ENCODE measurements at regions not wholly inside any gene's neighbourhood (a gene's known extent, or its start where the extent isn't known, plus 50 kb on each side); places are given as distances from the start of the nearest gene placed in this dataset.

GRCh38 chr15:35229085-35229484 is 144.0 kb upstream of the NANOGP8 start:
- Histone ChIP-seq H3K36me3 (ENCODE audit: insufficient read depth in 1 of 2, low read depth in 1 of 2) (no peaks in the 10 kb centered on the region), H3K9me3 (peaks cover 3% of the 10 kb centered on the region), H3K27me3 (ENCODE audit: insufficient read depth in 3 of 3, low read length in 2 of 3) (peaks cover 0 to 3% (median 0%) of the 10 kb centered on the region in 3 donors), H3K4me1 (no peaks in the 10 kb centered on the region), H3K4me3 (no peak overlapping the region), H3K27ac (no peak overlapping the region)
- TF ChIP-seq CTCF (IDR thresholded peaks at IDR 0.05): no peak
- 89 to 92% (median 89%) methylated on average over 3 of the region's 3 CpGs for WGBS, 3 donors
- intact Hi-C loops (cut with DNase I): no loop called here
- ATAC-seq (no peak), DNase-seq (no peak)

GRCh38 chr15:35218215-35218614 is 133.1 kb upstream of the NANOGP8 start:
- Histone ChIP-seq H3K9me3 (no peaks in the 10 kb centered on the region), H3K27ac (no peak overlapping the region), H3K27me3 (ENCODE audit: insufficient read depth in 3 of 3, low read length in 2 of 3) (no peaks in the 10 kb centered on the region), H3K4me3 (no peak overlapping the region), H3K4me1 (no peaks in the 10 kb centered on the region), H3K36me3 (ENCODE audit: insufficient read depth in 1 of 2, low read depth in 1 of 2) (no peaks in the 10 kb centered on the region)
- TF ChIP-seq CTCF (IDR thresholded peaks at IDR 0.05): no peak
- DNase-seq (no peak), ATAC-seq (no peak)
- WGBS, 3 donors: 81 to 93% (median 86%) methylated on average over 1 of the region's 1 CpG
- intact Hi-C loops (cut with DNase I): no loop called here

GRCh38 chr15:35215093-35215492 is 130.0 kb upstream of the NANOGP8 start:
- H3K27me3 ChIP-seq (ENCODE audit: insufficient read depth in 3 of 3, low read length in 2 of 3): no peaks in the 10 kb centered on the region
- H3K4me1 ChIP-seq: no peaks in the 10 kb centered on the region
- DNase-seq: no peak
- no peak overlapping the region for H3K4me3 ChIP-seq
- no peak for ATAC-seq
- intact Hi-C loops (cut with DNase I): no loop called here
- H3K27ac ChIP-seq: no peak overlapping the region
- no peaks in the 10 kb centered on the region for H3K9me3 ChIP-seq
- no peaks in the 10 kb centered on the region for H3K36me3 ChIP-seq (ENCODE audit: insufficient read depth in 1 of 2, low read depth in 1 of 2)
- TF ChIP-seq CTCF (IDR thresholded peaks at IDR 0.05): no peak

- DNase-seq (no peak), ATAC-seq (peak in 2 of 4 donors; percentile 61 to 62)
- H3K9me3 ChIP-seq: no peaks in the 10 kb centered on the region
- no peak for TF ChIP-seq CTCF (IDR thresholded peaks at IDR 0.05)
- no peak overlapping the region for H3K4me3 ChIP-seq
- intact Hi-C loops (cut with DNase I): no loop called here
- H3K36me3 ChIP-seq (ENCODE audit: insufficient read depth in 1 of 2, low read depth in 1 of 2): no peaks in the 10 kb centered on the region
- H3K27ac ChIP-seq: no peak overlapping the region
- H3K27me3 ChIP-seq (ENCODE audit: insufficient read depth in 3 of 3, low read length in 2 of 3): no peaks in the 10 kb centered on the region
- H3K4me1 ChIP-seq: no peaks in the 10 kb centered on the region
These were observed 126.3 kb upstream of the NANOGP8 start for GRCh38 chr15:35211240-35211902.

- 36 to 47% (median 41%) methylated on average over 2 of the region's 2 CpGs for WGBS, 3 donors
- no peak for TF ChIP-seq CTCF (IDR thresholded peaks at IDR 0.05)
- Histone ChIP-seq H3K4me3 (no peak overlapping the region), H3K27ac (no peak overlapping the region), H3K9me3 (no peaks in the 10 kb centered on the region), H3K27me3 (ENCODE audit: insufficient read depth in 3 of 3, low read length in 2 of 3) (no peaks in the 10 kb centered on the region), H3K36me3 (ENCODE audit: insufficient read depth in 1 of 2, low read depth in 1 of 2) (no peaks in the 10 kb centered on the region), H3K4me1 (no peaks in the 10 kb centered on the region)
- DNase-seq: no peak
- intact Hi-C loops (cut with DNase I): no loop called here
- peak in 3 of 4 donors; percentile 54 to 78 (median 73) for ATAC-seq
These were observed 125.3 kb upstream of the NANOGP8 start for GRCh38 chr15:35210370-35210769.

Data from psoas muscle (tissue), 7 donors.